GM18507 (cell line): ENCODE measurements at regions not wholly inside any gene's neighbourhood (a gene's known extent, or its start where the extent isn't known, plus 50 kb on each side); places are given as distances from the start of the nearest gene placed in this dataset.

Experiments
- DNase-seq: peaks from one replicate; pipeline ENCODE4 v3.0.0; 2011; ENCODE audit warnings: low read depth; ENCODE audit not compliant: insufficient read length; ENCODE audit errors: extremely low spot score
- FAIRE-seq: peaks from 2 replicates; lab custom pipeline; 2011; peaks lifted over from hg19 to GRCh38; lab: Jason Lieb, UNC

GRCh38 chr2:2542316-2542715, 211.2 kb upstream of the MYT1L start:
- FAIRE-seq (no peak), DNase-seq (no peak)

DNA sequence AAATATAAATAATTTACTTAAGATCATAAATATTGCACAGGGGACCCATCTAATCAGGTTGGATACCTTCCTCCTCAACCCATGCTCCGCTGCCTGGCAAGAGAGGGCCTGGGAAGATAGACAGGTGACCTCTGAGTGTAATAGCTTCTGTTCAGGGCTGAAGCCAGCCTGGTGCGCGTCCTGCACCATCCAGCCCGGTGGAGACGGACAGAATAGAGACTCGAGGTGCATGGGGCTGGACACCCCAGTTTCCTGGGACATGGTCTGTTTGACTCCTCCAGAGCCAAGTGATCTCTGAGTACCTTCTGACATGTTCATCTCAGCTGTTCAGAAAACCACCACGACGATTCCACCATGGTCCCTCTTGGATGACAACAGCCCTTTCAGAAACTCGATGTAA, 209.3 kb upstream of the MYT1L start:
- DNase-seq (no peak), FAIRE-seq (no peak)

DNA sequence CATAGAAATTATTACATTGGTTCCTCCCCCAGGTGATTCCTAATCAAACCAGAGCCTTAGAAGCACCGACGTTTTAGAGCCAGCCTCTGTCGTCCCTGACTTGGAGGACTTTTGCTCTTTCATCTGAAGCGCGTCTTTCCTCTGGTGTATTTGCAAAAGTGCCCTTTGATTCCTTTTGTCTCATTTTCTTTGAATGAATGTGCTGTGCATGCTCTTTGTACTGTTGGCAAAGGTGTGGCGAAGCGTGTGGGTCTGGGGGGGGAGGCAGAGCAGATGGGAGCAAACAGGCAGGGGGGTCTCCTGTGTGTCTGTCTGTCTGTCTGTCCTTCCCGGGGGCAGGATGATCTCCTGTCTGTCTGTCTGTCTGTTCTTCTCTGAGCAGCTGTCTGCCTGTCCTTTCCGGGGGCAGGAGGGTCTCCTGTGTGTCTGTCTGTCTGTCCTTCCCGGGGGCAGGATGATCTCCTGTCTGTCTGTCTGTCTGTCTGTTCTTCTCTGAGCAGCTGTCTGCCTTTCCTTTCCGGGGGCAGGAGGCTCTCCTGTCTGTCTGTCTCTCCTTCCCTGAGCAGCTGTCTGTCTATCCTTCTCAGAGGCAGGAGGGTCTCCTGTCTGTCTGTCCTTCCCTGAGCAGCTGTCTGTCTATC, 205.5 kb upstream of the MYT1L start:
- DNase-seq (no peak), FAIRE-seq (no peak)

- FAIRE-seq = no peak
- DNase-seq = no peak
Measured at GRCh38 chr2:2530334-2530733, 199.3 kb upstream of the MYT1L start.

- no peak for FAIRE-seq
- no peak for DNase-seq
Measured at GRCh38 chr2:2528846-2529245, 197.8 kb upstream of the MYT1L start.

DNA sequence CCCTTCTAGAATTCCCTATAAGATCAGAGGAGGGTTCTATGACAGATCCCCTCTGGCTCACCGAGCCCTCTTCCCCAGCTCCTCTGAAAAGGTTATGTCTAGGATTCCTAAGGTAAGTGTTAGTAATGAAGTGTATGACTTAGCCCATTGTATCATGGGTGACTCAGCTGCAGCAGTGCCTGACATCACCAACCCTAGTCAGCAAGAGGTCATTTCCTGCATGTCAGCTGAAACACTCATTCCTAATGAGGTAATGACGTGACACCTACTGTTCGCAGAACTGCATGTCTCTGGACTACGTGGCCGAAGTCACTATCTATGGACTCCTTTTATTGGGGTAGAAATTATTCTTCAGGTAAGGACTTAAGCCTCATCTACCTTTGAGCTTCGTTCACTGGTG, 196.1 kb upstream of the MYT1L start:
- FAIRE-seq = no peak
- DNase-seq = no peak

GRCh38 chr2:2524348-2524941, 193.4 kb upstream of the MYT1L start:
- FAIRE-seq (no peak), DNase-seq (no peak)

DNA sequence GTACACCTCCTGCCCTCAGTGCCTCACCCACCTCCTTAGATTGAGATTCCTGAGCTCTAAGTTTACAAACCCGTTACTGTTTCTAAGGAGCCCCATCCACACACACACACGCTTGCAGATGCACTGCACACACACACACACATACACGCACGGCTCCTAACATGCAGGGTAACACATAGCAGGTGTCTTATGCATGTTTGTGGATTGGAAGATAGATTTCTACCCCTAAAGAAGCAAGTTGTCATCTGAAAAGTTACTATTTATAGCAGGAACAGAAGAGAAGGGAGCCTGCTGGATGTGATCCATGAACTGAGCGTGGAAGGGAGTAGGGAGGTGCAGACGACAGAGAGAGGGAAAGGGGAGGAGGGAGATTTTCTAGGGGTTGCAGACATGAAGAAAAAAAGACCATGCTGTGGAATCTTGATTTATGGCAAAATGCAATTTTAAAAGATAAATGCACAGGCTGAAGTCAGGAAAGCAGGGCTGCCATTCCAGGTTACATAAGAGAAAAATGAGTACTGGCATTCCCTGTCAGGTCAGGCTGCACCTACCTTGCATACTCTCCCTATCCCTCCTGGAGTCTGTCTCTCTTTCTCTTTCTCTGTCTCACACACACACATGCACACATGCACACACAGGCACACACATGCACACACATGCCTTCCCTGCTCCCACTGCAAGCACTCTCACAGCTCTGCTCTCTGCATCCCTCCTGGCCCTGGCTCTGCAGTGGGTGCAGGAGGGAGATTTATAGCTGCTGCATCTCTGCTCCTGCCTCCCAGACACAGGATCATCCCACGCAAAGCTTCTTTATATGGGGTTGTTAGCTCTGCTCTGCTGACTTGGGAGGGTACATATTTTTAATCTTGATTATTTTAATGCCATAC, 192.6 kb upstream of the MYT1L start:
- FAIRE-seq = no peak
- no peak for DNase-seq

- FAIRE-seq (no peak), DNase-seq (no peak)
Measured at GRCh38 chr2:2520401-2520811, 189.3 kb upstream of the MYT1L start.

GRCh38 chr2:2519381-2519780, 188.3 kb upstream of the MYT1L start:
- no peak for DNase-seq
- no peak for FAIRE-seq

DNA sequence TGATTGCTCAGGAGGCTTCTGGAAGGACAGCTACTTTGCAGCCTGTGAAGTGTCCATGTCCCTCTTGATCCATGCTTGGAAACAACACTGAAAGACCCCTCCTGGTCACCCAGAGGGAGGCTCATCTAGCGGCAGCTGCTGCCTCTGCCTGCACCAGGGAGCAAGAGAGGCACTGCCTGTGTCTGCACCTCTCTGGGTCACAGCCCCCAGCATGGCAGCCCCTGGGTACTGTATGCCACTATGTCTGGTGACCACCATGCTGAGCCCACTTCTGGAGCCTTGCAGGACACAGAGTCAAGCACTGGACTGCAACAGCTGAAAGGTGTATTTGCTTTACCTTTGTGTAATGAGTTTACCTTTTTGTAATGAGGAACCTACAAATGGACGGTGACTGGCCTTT, 186.3 kb upstream of the MYT1L start:
- DNase-seq = no peak

GRCh38 chr2:2516386-2516785, 185.3 kb upstream of the MYT1L start:
- DNase-seq (no peak), FAIRE-seq (no peak)

More for the DNA sequence above, 186.3 kb upstream of the MYT1L start:
- FAIRE-seq = no peak

GRCh38 chr2:2512931-2513330, 181.9 kb upstream of the MYT1L start:
- DNase-seq (no peak), FAIRE-seq (no peak)

- no peak for FAIRE-seq
- DNase-seq = no peak
Measured at GRCh38 chr2:2507417-2507997, 176.4 kb upstream of the MYT1L start.

DNA sequence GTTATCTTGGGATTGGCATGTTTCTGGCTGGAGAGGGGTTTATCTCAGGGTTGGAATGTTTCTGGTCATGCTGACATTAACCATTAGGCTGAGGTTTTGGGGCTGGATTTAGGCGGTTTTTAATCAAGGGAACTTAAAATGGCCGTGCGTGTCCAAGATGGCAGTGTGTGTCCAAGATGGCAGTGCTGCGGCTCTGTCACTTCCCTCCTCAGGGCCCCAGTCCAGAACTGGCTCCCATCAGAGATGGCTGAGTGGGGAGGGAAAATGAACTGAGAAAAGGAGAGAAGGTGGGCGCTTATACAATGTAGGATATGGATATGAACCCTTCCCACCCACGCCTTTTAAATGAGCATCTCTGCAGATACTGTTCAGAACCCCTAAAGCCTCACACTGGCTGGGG, 175.5 kb upstream of the MYT1L start:
- FAIRE-seq (no peak), DNase-seq (no peak)

DNA sequence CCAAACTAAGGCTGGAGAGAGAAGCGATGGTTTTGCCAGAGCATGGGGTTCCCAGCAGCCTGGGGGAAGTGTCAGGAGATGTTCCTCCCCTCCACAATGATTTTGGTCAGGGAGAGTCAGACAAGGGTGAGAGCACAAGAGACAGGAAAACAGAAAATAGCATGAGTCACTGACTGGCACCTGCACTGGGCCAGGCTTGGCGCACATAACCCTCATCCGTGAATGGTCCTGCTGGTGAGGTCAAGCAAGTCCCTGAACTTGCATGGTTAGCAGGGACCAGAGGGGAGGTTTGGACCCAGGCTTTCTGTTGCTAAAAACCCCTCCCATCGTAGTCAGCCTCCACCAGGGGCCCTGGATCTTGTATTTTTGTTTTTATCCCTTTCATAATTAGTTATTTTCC, 174.5 kb upstream of the MYT1L start:
- FAIRE-seq (no peak), DNase-seq (no peak)

DNA sequence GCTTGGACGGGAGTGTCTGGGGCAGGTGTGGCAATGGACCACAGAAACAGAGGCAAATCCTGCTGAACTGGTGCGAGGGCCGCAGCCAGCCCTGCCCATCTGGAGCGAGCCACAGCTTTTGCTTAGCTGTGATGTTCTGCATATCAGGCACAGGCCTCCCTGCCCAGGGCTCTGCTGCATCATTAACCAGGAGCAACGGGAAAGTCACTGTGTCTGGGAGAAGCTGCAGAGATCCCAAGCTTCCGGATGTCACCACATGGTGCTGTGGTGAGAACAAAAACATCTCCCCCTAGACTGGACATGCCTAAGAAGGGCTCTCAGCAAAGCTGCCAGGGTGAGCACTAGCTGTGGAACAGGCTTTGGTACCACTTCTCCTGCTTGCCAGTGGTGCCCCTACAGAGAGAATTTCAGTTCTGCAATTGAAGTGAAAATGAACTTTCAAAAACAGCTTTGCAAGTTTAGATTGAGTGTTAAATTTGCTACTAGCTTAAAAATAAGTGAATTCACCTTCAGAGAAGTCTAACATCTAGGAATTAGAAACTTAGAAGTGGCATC, 172.9 kb upstream of the MYT1L start:
- DNase-seq = no peak
- no peak for FAIRE-seq

GRCh38 chr2:2502201-2502549, 171.1 kb upstream of the MYT1L start:
- FAIRE-seq = no peak

DNA sequence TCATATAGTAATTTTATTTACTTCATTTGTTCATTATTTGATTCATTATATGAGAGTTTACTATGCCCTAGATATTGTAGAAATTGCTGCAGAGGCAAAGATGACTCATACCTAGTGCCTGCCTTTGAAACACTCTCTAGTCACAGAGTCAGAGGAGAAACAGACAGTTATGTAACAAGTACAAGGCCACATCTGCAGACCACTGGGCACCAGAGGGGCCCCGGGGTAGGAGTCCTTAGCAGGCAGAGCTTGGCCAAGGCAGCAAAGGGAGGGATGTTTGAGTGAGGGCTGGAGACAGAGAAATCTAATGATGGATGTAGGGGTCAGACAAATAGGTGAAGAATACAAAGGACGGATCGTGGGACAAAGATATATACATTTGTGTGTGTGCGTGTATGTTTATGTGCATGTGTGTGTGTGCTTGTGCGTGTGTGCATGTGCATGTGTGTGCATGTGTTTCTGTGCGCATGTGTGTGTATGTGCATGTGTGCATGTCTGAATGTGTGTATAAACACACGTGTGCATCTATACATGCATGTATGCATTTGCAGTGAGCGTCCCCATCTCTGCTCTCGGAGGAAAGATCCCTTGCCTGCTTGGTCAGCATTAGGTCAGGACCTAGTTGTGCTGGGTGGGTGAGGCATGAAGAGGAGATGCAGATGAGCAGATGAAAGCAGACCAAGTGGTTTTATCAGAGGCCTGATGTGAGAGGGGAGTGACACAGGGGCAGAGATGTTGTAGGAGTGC, 170.6 kb upstream of the MYT1L start:
- FAIRE-seq = no peak
- no peak for DNase-seq

More at GRCh38 chr2:2502201-2502549, 171.1 kb upstream of the MYT1L start:
- DNase-seq = no peak
